ENCODE measurements at regions not wholly inside any gene's neighbourhood (a gene's known extent, or its start where the extent isn't known, plus 50 kb on each side); places are given as distances from the start of the nearest gene placed in this dataset.

- Histone ChIP-seq H3K27me3 (replicated peaks; ENCODE audit: control insufficient read depth, insufficient read depth, low read length) (no peaks in the 10 kb centered on the region), H3K4me3 (replicated peaks; ENCODE audit: low read depth, low read length) (no peak overlapping the region), H3K36me3 (ENCODE audit: control insufficient read depth, insufficient read depth, low read length) (no peaks in the 10 kb centered on the region)
- no peak for TF ChIP-seq CTCF (IDR thresholded peaks at IDR 0.05; ENCODE audit: insufficient read depth, low read length, poor library complexity, severe bottlenecking)
- DNase-seq (ENCODE audit: extremely low read depth, insufficient read length) = no peak
These were observed 185.6 kb downstream of the TOMM20 start for GRCh38 chr1:234942879-234943506.

- Histone ChIP-seq H3K36me3 (ENCODE audit: control insufficient read depth, insufficient read depth, low read length) (no peaks in the 10 kb centered on the region), H3K4me3 (replicated peaks; ENCODE audit: low read depth, low read length) (no peak overlapping the region), H3K27me3 (replicated peaks; ENCODE audit: control insufficient read depth, insufficient read depth, low read length) (no peaks in the 10 kb centered on the region)
- no peak for TF ChIP-seq CTCF (IDR thresholded peaks at IDR 0.05; ENCODE audit: insufficient read depth, low read length, poor library complexity, severe bottlenecking)
- DNase-seq (ENCODE audit: extremely low read depth, insufficient read length) = no peak
These were observed 186.7 kb downstream of the TOMM20 start for GRCh38 chr1:234942012-234942332.

GRCh38 chr1:234941321-234942011, 187.2 kb downstream of the TOMM20 start:
- no peak for TF ChIP-seq CTCF (IDR thresholded peaks at IDR 0.05; ENCODE audit: insufficient read depth, low read length, poor library complexity, severe bottlenecking)
- Histone ChIP-seq H3K4me3 (replicated peaks; ENCODE audit: low read depth, low read length) (no peak overlapping the region), H3K36me3 (ENCODE audit: control insufficient read depth, insufficient read depth, low read length) (no peaks in the 10 kb centered on the region), H3K27me3 (replicated peaks; ENCODE audit: control insufficient read depth, insufficient read depth, low read length) (no peaks in the 10 kb centered on the region)
- no peak for DNase-seq (ENCODE audit: extremely low read depth, insufficient read length)

GRCh38 chr1:234940841-234941240, 187.8 kb downstream of the TOMM20 start:
- no peak for TF ChIP-seq CTCF (IDR thresholded peaks at IDR 0.05; ENCODE audit: insufficient read depth, low read length, poor library complexity, severe bottlenecking)
- Histone ChIP-seq H3K4me3 (replicated peaks; ENCODE audit: low read depth, low read length) (no peak overlapping the region), H3K36me3 (ENCODE audit: control insufficient read depth, insufficient read depth, low read length) (no peaks in the 10 kb centered on the region), H3K27me3 (replicated peaks; ENCODE audit: control insufficient read depth, insufficient read depth, low read length) (no peaks in the 10 kb centered on the region)
- no peak for DNase-seq (ENCODE audit: extremely low read depth, insufficient read length)

GRCh38 chr1:234938924-234939323, 189.7 kb downstream of the TOMM20 start:
- no peak for TF ChIP-seq CTCF (IDR thresholded peaks at IDR 0.05; ENCODE audit: insufficient read depth, low read length, poor library complexity, severe bottlenecking)
- Histone ChIP-seq H3K27me3 (replicated peaks; ENCODE audit: control insufficient read depth, insufficient read depth, low read length) (no peaks in the 10 kb centered on the region), H3K36me3 (ENCODE audit: control insufficient read depth, insufficient read depth, low read length) (no peaks in the 10 kb centered on the region), H3K4me3 (replicated peaks; ENCODE audit: low read depth, low read length) (no peak overlapping the region)
- no peak for DNase-seq (ENCODE audit: extremely low read depth, insufficient read length)

Measured in GM06990 (cell line).